Panc1 (cell line): ENCODE measurements at regions not wholly inside any gene's neighbourhood (a gene's known extent, or its start where the extent isn't known, plus 50 kb on each side); places are given as distances from the start of the nearest gene placed in this dataset.

ENCODE experiments used
- ATAC-seq: fragments of 200-7000 bp; cut with Tn5 transposase; 2 replicates; pipeline ENCODE4 v1.9.1; 2020; ENCODE audit warnings: mild to moderate bottlenecking, moderate library complexity
- BruUV-seq: library from RNA; stranded (reverse); fragments of 400-500 nt; replicated peaks from 2 replicates; lab custom pipeline; 2021; lab: Mats Ljungman, UMichigan
- CTCF ChIA-PET: fragments of 300-600 bp; sonication (Branson Sonifier 250); formaldehyde crosslinking; loops from one replicate; lab custom pipeline; 2022; ENCODE audit warnings: antibody characterized with exemption; lab: Charles Lee
- POLR2A ChIA-PET: fragments of 300-600 bp; sonication (Branson Sonifier 250); formaldehyde crosslinking; loops from one replicate; lab custom pipeline; 2022; ENCODE audit warnings: antibody characterized with exemption; lab: Charles Lee
- DNase-seq: peaks from one replicate; pipeline ENCODE4 v3.0.0-alpha.2; 2010; ENCODE audit warnings: low read depth, low spot score
- H3K27ac ChIP-seq: 2 replicates; pipeline ENCODE4 v1.5.1; 2011; ENCODE audit warnings: mild to moderate bottlenecking, low read length, inconsistent platforms
- H3K27me3 ChIP-seq: fragments of 200-500 bp; sonication (Bioruptor generic); 2 replicates; pipeline ENCODE4 v1.6.0; 2014; ENCODE audit warnings: low read length, inconsistent platforms; ENCODE audit not compliant: control insufficient read depth, insufficient read depth
- H3K36me3 ChIP-seq: fragments of 200-500 bp; sonication (Bioruptor generic); 2 replicates; pipeline ENCODE4 v1.5.1; 2014; ENCODE audit warnings: inconsistent platforms, mild to moderate bottlenecking, low read length, moderate library complexity; ENCODE audit not compliant: control insufficient read depth, insufficient read depth
- H3K4me1 ChIP-seq: 2 replicates; pipeline ENCODE4 v1.5.1; 2011; ENCODE audit warnings: inconsistent platforms, mild to moderate bottlenecking, low read length, moderate library complexity; ENCODE audit not compliant: control insufficient read depth, insufficient read depth
- H3K4me3 ChIP-seq, 2 experiments: 2 replicates each; pipeline ENCODE4 v1.5.1; 2011 to 2012; ENCODE audit warnings: low read depth in 2 of 2, low read length in 2 of 2, mild to moderate bottlenecking in 2 of 2, inconsistent platforms in 1 of 2, moderate library complexity in 1 of 2
- H3K9me3 ChIP-seq: fragments of 200-500 bp; sonication (Bioruptor generic); 2 replicates; pipeline ENCODE4 v1.5.1; 2014; ENCODE audit warnings: low read depth, mild to moderate bottlenecking, inconsistent platforms, low read length, moderate library complexity; ENCODE audit not compliant: control insufficient read depth, insufficient read depth
- POLR2AphosphoS5 ChIP-seq: IDR thresholded peaks from 2 replicates; pipeline ENCODE4 v1.6.1; 2012; ENCODE audit warnings: mild to moderate bottlenecking, low read depth, low read length, moderate library complexity
- REST ChIP-seq, 2 experiments: IDR thresholded peaks; 2 replicates each; pipeline ENCODE4 v1.6.1; 2011 to 2012; ENCODE audit warnings: low read depth in 2 of 2, control low read depth in 1 of 2, low read length in 1 of 2, mild to moderate bottlenecking in 1 of 2, moderate library complexity in 1 of 2; ENCODE audit not compliant: insufficient read depth in 1 of 2
- SIN3A ChIP-seq: IDR thresholded peaks from 2 replicates; pipeline ENCODE4 v1.6.1; 2012; ENCODE audit warnings: low read depth, mild to moderate bottlenecking, low read length, moderate library complexity, borderline replicate concordance; ENCODE audit not compliant: insufficient read depth
- TCF7L2 ChIP-seq: IDR thresholded peaks from 2 replicates; pipeline ENCODE4 v1.6.1; 2011; ENCODE audit warnings: mild to moderate bottlenecking, low read depth, low read length, inconsistent platforms
- in situ Hi-C: cut with HindIII; loops from 2 replicates; pipeline ENCODE4 v1.10.0; 2016; ENCODE audit warnings: low sequenced_read_pairs, low pct_unique_long_range_greater_than_20kb
- intact Hi-C: fragments of 100-400 bp; cut with micrococcal nuclease; formaldehyde crosslinking; loops from one replicate; pipeline ENCODE4 v1.10.0; 2022; ENCODE audit not compliant: unreplicated experiment
- TF ChIP-seq, protein P1 (sequence below): fragments of 450-650 bp; IDR thresholded peaks from 2 replicates; pipeline ENCODE4 v1.5.1; 2017; ENCODE audit warnings: mild to moderate bottlenecking

DNA sequence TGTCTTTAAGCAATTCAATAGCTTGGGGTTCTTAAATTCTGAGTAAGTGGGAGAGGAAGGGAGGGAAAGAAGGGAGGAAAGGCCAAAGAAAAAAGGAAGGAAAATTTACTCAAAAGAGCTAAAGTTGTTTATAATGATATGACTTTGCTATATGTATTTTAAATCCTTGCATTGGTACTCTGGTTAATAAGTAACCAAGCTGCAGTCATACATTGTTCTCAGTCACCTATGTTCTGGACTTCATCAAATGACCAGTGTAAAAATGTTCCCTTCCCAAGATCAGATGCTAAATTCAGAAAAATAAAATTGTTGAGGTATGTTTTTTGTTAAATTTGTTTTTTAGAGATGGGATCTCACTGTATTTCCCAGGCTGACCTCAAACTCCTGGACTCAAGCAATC lies 259.9 kb upstream of the CPNE8 start:
- Histone ChIP-seq H3K4me1 (no peaks in the 10 kb centered on the region), H3K4me3 (no peak overlapping the region), H3K27ac (no peak overlapping the region), H3K9me3 (no peaks in the 10 kb centered on the region), H3K27me3 (no peaks in the 10 kb centered on the region), H3K36me3 (no peaks in the 10 kb centered on the region)
- in situ Hi-C loops: no loop called here
- ATAC-seq (no peak), DNase-seq (no peak)
- POLR2A ChIA-PET: no interaction called here
- CTCF ChIA-PET: no interaction called here
- BruUV-seq: no TSS peak
- TF ChIP-seq TCF7L2 (no peak), REST (IDR thresholded peaks at IDR 0.05; ENCODE audit: insufficient read depth in 1 of 2, low read depth in 2 of 2, low read length in 1 of 2) (no peak), SIN3A (no peak), POLR2AphosphoS5 (no peak)
- TF ChIP-seq, protein P1, sequence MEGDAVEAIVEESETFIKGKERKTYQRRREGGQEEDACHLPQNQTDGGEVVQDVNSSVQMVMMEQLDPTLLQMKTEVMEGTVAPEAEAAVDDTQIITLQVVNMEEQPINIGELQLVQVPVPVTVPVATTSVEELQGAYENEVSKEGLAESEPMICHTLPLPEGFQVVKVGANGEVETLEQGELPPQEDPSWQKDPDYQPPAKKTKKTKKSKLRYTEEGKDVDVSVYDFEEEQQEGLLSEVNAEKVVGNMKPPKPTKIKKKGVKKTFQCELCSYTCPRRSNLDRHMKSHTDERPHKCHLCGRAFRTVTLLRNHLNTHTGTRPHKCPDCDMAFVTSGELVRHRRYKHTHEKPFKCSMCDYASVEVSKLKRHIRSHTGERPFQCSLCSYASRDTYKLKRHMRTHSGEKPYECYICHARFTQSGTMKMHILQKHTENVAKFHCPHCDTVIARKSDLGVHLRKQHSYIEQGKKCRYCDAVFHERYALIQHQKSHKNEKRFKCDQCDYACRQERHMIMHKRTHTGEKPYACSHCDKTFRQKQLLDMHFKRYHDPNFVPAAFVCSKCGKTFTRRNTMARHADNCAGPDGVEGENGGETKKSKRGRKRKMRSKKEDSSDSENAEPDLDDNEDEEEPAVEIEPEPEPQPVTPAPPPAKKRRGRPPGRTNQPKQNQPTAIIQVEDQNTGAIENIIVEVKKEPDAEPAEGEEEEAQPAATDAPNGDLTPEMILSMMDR: no peak
- intact Hi-C loops: no loop called here

DNA sequence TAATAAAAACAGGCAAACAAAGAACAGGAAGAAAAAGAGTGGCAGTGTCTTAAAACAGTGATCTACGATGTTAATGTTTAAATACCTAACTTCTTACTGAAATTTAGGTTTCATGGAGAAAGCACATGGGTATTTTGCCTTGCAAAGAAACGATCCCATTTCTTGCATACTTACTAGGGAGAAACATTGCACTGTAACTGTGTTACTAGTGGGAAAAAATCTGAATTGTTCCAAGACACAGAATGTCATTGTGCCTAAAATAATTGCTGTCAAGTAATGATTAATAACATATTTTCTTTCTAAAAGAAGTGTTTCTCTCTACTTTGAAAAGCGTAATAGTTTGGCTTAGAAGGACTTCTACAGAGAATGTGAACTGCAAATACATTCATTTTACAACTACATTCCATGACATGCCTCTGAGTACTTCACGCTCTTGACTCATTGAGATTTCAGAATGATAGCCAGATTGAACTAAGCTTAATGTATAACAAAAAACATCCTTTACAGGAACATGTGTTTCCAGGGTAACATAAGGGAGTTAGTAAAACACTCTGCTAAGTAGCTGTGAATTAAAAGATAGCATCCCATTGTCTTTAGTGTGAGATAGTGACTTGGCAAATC lies 256.2 kb upstream of the CPNE8 start:
- no peak for TF ChIP-seq REST (IDR thresholded peaks at IDR 0.05; ENCODE audit: insufficient read depth in 1 of 2, low read depth in 2 of 2, low read length in 1 of 2)
- intact Hi-C loops: no loop called here
- no peaks in the 10 kb centered on the region for H3K27me3 ChIP-seq
- no peaks in the 10 kb centered on the region for H3K9me3 ChIP-seq
- in situ Hi-C loops: no loop called here
- CTCF ChIA-PET: no interaction called here
- H3K36me3 ChIP-seq: no peaks in the 10 kb centered on the region
- no peak for ATAC-seq
- POLR2A ChIA-PET: no interaction called here
- H3K27ac ChIP-seq: no peak overlapping the region
- no peak overlapping the region for H3K4me3 ChIP-seq
- no peaks in the 10 kb centered on the region for H3K4me1 ChIP-seq
- DNase-seq: no peak
- no TSS peak for BruUV-seq
